RWPE2 (cell line): ENCODE measurements at regions not wholly inside any gene's neighbourhood (a gene's known extent, or its start where the extent isn't known, plus 50 kb on each side); places are given as distances from the start of the nearest gene placed in this dataset.

Experiments
- ATAC-seq: fragments of 200-7000 bp; cut with Tn5 transposase; 3 replicates; pipeline ENCODE4 v1.9.1; 2021; ENCODE audit warnings: low read depth
- DNase-seq: peaks from one replicate; pipeline ENCODE4 v3.0.0-alpha.2; 2020; ENCODE audit warnings: low spot score
- H3K27ac ChIP-seq: fragments of 450-650 bp; 2 replicates; pipeline ENCODE4 v1.5.1; 2017; ENCODE audit warnings: mild to moderate bottlenecking; ENCODE audit not compliant: poor library complexity, severe bottlenecking
- H3K27me3 ChIP-seq: fragments of 250-450 bp; sonication (Bioruptor Pico); 2 replicates; pipeline ENCODE4 v1.5.1; 2021; ENCODE audit warnings: mild to moderate bottlenecking, moderate library complexity; ENCODE audit not compliant: insufficient read depth, poor library complexity, severe bottlenecking
- H3K36me3 ChIP-seq: fragments of 250-450 bp; sonication (Bioruptor Pico); 2 replicates; pipeline ENCODE4 v1.5.1; 2020; ENCODE audit warnings: low read depth, mild to moderate bottlenecking, moderate library complexity
- H3K4me1 ChIP-seq: fragments of 250-450 bp; sonication (Bioruptor Pico); 2 replicates; pipeline ENCODE4 v1.5.1; 2021; ENCODE audit warnings: mild to moderate bottlenecking, moderate library complexity; ENCODE audit not compliant: insufficient read depth, poor library complexity, severe bottlenecking
- H3K4me3 ChIP-seq: fragments of 250-450 bp; sonication (Bioruptor Pico); 2 replicates; pipeline ENCODE4 v1.5.1; 2021; ENCODE audit warnings: mild to moderate bottlenecking, moderate library complexity; ENCODE audit not compliant: severe bottlenecking
- H3K9me3 ChIP-seq: fragments of 250-450 bp; sonication (Bioruptor Pico); 2 replicates; pipeline ENCODE4 v1.5.1; 2021; ENCODE audit warnings: mild to moderate bottlenecking, moderate library complexity; ENCODE audit not compliant: severe bottlenecking
- CTCF ChIP-seq: fragments of 450-650 bp; IDR thresholded peaks from one replicate; pipeline ENCODE4 v1.5.1; 2017; ENCODE audit warnings: mild to moderate bottlenecking, moderate library complexity; ENCODE audit not compliant: poor library complexity, severe bottlenecking

- ATAC-seq = no peak
- no peaks in the 10 kb centered on the region for H3K27me3 ChIP-seq
- no peaks in the 10 kb centered on the region for H3K9me3 ChIP-seq
- TF ChIP-seq CTCF = no peak
- no peak overlapping the region for H3K4me3 ChIP-seq
- H3K36me3 ChIP-seq = no peaks in the 10 kb centered on the region
- DNase-seq = no peak
- H3K27ac ChIP-seq = no peak overlapping the region
- no peaks in the 10 kb centered on the region for H3K4me1 ChIP-seq
Observed at GRCh38 chr12:82009524-82009923, 250.4 kb upstream of the PPFIA2 start.

- H3K27me3 ChIP-seq = no peaks in the 10 kb centered on the region
- H3K36me3 ChIP-seq = no peaks in the 10 kb centered on the region
- TF ChIP-seq CTCF = no peak
- no peak overlapping the region for H3K27ac ChIP-seq
- no peak for ATAC-seq
- H3K4me1 ChIP-seq = no peaks in the 10 kb centered on the region
- no peak for DNase-seq
- H3K9me3 ChIP-seq = no peaks in the 10 kb centered on the region
- no peak overlapping the region for H3K4me3 ChIP-seq
Observed at GRCh38 chr12:82008251-82008650, 249.1 kb upstream of the PPFIA2 start.

GRCh38 chr12:81998761-81999378 lies 239.7 kb upstream of the PPFIA2 start:
- Histone ChIP-seq H3K36me3 (no peaks in the 10 kb centered on the region), H3K9me3 (no peaks in the 10 kb centered on the region), H3K27ac (peak overlapping the region; percentile 44), H3K4me1 (no peaks in the 10 kb centered on the region), H3K27me3 (no peaks in the 10 kb centered on the region), H3K4me3 (no peak overlapping the region)
- peak; percentile 72 for ATAC-seq
- no peak for TF ChIP-seq CTCF
- DNase-seq = no peak

- H3K27me3 ChIP-seq = no peaks in the 10 kb centered on the region
- H3K4me3 ChIP-seq = no peak overlapping the region
- H3K4me1 ChIP-seq = no peaks in the 10 kb centered on the region
- no peak for ATAC-seq
- TF ChIP-seq CTCF = no peak
- H3K9me3 ChIP-seq = no peaks in the 10 kb centered on the region
- H3K36me3 ChIP-seq = no peaks in the 10 kb centered on the region
- H3K27ac ChIP-seq = no peak overlapping the region
- no peak for DNase-seq
Observed at GRCh38 chr12:81992461-81992860, 233.3 kb upstream of the PPFIA2 start.

- Histone ChIP-seq H3K36me3 (no peaks in the 10 kb centered on the region), H3K27ac (no peak overlapping the region), H3K4me3 (no peak overlapping the region), H3K9me3 (no peaks in the 10 kb centered on the region), H3K27me3 (no peaks in the 10 kb centered on the region), H3K4me1 (no peaks in the 10 kb centered on the region)
- no peak for TF ChIP-seq CTCF
- DNase-seq (no peak), ATAC-seq (no peak)
Observed at GRCh38 chr12:81991868-81992267, 232.7 kb upstream of the PPFIA2 start.
